UCSD-AML1 (cell line): ENCODE measurements at regions not wholly inside any gene's neighbourhood (a gene's known extent, or its start where the extent isn't known, plus 50 kb on each side); places are given as distances from the start of the nearest gene placed in this dataset.
"Not testable (repeated sequence)": the region's sequence is repeated elsewhere in the genome, so short reads cannot be mapped to it uniquely, and the experiment has no call there.

Source experiments
- DNase-seq: peaks from one replicate; lab custom pipeline; 2025; ENCODE audit not compliant: unreplicated experiment; lab: John Stamatoyannopoulos, UW

DNA sequence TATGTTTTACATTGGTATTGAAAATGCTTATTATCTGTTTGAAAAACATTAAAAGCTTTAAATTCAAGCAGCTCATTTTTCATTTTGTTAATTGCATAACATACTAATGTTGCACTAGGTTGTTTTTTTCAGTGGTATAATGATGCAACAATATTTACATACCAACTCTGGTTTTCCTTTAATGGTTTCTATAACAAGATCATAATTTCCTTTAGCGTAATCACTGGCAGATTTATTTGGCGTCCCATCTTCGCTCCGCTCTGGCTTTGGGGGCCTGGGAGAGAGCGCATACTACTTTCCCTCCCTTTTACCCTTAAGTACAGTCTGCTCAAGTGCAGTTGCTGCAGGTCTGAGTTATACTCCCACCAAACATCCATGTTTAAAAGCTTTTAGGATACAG lies 574.1 kb downstream of the PRKD1 start:
- no peak for DNase-seq

DNA sequence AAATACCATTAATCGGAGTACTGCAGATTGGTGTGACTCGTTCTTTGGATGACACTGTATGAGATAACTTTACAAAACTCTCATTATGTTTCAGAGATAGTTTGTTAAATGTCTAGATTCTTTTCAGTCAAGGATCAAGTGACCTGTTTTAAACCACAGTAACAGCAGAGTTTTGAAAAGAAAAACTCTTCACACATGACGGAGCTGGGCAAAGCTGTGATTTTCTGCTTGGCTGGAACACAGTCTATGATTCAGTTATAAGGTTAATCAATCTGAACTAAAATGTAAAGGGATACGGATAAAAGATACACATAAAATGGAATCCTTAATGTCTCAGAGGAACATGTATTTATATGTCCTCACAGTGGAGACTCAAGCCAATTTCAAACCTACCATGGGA lies 573.2 kb downstream of the PRKD1 start:
- no peak for DNase-seq

DNA sequence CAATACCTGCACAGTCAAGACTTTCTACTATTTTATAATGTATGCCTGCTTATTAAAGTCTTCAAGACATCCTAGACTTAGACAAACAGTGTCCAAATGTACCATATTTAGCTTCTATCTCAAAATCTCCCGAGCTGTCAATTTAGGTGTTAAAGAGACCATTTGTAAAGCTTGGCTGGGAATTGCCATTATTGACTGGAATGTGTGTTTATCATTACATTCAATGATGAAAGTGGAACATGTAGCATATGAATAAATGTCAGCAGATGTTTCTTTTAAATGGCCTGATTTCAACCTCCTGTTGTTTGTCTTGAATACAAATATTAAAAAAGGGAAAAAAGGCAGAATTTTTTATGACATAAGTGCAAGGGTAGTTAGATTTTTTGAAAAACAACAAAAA lies 572.3 kb downstream of the PRKD1 start:
- no peak for DNase-seq

DNA sequence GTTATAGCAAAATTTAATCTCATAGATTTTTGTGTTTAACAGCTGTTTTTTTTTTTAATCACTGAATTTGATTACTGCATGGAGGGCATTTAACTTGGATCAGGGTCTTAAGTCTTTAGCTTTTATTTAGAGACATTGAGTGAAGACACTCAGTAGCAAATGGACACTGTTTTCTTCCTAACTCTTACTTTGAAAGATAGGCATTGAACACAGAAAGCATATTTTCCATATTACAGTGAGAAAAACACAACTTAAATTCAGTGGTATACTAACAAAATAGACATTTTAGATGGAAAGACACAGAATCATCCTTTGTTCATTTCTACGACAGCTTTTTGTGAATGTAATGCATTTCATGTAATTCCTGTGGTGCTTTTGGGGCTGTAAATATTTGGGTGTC lies 571.8 kb downstream of the PRKD1 start:
- DNase-seq, result no peak

DNA sequence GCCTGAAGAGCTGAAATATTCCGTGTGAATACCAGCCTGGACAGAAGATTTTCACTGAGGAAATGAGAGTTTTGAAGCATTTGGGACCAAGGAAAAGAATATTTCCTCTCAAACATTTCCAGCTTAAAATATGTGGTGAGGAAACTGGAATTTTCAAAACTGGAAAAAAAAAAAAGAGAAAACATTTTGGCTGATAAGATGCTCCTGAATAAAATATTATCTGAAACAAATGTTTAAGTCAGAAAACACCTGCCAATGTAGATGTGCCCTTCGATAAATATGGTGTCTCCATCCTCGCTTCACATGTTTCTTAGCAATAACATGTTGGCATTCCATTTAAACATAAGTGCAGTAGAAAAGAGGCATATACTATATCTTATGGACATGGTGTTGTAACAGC lies 567.0 kb downstream of the PRKD1 start:
- no peak for DNase-seq

DNA sequence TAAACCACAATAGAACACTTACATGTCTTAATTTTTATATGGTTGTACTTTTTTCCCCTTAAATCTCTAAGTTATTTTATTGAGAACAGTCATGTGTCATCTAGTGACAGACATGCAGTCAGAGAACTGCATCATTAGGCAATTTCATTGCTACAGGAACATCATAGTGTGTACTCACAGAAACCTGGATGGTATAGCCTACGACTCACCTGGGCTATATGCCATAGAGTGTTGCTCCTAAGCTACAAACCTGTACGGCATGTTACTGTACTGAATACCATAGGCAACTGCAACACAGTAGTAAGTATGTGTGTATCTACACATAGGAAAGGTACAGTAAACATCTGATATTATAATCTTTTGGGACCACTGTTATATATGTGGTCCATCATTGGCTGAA lies 557.6 kb downstream of the PRKD1 start:
- DNase-seq, result no peak

DNA sequence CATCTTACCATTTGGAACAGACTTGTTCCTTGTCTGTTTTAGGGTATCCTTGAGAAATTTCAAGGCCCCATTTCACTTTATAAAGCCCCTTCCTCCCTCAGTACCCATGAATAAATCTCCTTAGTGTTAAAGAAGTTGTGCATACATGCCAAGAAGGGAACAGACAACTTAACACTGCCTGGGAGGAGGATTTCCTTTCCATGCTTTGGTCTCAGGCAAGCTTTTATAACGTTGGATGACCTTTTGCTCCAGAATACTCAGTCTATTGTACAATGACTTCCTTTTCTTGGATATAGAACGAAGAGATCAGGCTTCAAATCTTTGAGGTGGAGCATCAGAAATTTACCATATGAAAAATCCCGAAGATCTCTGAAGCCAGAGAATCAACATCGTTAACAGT lies 551.4 kb downstream of the PRKD1 start:
- DNase-seq, result no peak

DNA sequence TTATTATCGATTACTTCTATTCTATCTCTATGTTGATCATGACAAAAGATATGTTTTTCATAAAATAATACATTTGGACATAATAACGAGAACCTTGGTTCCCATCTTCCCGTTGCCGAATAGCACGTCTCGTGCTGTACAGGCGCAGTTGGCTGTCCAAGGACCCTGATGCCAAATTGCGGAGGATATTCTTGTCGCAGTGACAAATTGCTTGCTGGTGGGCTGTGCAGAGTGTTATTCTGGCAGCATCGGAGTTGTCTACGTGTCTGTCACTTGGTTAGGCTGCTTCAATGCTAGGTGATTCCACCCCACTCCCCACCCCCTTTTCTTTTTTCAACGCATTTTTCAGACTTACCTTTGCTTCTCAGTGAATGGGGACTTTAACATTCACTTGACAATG lies 546.8 kb downstream of the PRKD1 start:
- DNase-seq, result no peak

DNA sequence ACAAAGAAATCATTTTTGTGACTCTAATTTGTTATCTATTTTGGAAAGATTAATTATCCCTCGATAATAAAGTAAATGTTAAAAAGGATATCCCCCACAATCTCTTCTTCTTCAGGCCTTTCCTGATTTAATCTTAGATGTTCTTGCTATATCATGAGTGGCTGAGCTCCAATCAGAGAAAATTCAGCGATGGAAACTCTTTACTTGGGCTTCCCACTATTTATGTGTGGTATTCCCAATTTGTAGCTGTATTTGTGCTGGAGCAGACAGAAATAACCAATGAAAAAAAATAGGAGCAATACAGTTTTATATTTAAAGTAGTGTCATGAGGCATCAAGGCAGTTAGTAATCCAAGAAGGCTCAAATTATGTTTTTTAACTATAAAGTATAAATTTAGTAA lies 539.1 kb downstream of the PRKD1 start:
- DNase-seq, result no peak

DNA sequence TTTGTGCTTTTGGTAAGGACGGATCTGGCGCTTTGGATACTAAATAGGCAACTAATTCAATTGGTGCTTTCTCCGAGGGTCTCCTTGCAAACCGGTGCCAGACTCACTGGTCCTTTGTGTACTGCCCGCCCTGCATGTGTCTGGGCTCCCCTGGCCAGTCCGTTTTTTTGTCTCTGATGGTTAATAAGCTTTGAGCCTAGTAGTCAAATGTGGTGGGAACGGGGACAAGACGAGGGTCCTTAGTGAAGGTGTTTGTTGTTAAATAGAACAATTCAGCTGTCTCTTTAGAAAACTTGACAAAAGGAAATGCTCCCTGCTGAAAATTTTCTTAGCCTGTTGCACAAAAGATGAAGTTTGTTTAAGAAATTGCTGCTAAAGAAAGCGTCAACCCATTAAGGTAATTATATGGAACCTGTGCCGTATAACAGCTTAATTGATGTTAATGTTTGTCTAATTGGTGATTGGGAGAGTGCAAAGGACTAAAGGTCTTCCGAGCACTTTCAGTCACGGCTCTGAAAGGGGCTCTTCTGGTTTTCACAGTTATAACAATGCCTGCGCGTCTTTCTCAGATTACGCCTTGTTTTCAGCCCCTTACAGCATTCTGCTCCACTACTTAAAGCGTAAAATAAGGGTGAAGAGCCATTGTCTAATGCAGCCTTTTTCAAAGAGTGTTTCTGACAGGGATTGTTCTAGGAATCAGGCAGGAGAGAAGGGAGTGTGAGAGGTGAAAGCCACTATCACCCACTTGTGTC lies 537.4 kb downstream of the PRKD1 start:
- no peak for DNase-seq

DNA sequence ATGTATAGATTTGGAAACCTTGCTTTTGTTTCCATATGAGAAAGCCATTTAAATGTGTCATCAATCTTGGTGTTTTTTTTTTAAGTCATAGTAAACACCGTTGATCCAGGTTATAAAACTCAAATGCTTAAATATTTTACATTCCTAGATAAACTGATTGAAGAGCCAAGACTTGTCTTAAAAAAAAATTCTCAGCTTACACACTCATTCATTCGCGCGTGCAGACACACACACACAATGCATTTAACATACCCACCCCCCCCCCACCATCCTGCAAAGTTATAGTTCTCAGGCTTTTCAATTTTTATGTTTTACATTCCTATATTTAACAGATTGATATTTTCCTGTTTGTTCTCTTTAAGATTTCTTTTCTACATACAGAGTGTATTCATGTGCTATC lies 536.4 kb downstream of the PRKD1 start:
- no peak for DNase-seq

DNA sequence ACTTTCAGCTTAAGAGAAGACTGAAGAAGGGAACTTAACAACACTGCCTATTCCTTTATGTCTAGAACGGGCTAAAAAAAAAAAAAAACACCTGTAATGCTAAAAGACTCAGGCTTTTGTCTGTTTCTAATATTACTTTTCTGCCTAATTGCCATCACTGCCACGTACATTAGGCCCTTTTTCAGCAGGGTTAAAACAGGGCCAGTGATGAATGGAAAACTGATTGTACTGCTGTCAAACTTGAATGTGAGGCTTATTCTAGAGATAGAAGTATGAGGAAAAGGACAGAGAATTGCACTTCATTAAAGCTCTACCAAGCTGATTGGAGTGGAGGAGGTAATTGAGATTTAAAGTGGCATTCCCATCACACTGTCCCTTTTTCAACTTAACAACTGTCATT lies 535.8 kb downstream of the PRKD1 start:
- DNase-seq, result no peak

DNA sequence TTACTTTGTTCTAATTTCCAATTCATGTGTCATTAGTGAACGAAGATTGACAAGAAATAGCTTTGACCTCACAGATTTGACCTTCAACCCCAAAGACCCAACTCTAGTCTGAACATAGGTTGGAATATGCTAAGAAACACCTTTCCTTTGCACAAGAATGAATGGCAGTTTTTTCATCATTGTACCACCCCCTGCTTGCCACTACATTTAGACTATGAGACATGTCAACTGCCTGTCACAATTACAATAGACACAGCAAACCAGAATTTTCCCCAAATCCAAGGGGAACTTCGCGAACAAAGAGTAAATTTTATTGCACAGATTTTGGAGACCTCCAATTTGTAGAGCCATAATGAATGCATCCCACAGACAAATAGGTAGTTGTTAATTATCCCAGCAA lies 535.4 kb downstream of the PRKD1 start:
- no peak for DNase-seq

DNA sequence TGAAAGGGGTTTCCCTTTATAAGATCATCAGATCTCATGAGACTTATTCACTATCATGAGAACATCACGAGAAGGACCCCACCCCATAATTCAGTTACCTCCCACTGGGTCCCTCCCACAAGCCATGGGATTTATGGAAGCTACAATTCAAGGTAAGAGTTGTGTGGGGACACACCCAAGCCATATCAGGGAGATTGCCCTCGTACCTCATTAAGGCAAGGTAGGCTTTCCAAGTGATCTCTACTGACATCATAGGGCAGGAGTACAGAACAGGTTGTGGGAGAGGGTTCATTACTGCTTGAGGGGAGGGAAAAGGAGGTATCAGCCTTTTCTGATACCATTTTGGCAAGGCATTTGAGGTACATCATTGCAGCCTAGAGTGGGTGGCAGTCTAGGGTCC lies 524.6 kb downstream of the PRKD1 start:
- no peak for DNase-seq

DNA sequence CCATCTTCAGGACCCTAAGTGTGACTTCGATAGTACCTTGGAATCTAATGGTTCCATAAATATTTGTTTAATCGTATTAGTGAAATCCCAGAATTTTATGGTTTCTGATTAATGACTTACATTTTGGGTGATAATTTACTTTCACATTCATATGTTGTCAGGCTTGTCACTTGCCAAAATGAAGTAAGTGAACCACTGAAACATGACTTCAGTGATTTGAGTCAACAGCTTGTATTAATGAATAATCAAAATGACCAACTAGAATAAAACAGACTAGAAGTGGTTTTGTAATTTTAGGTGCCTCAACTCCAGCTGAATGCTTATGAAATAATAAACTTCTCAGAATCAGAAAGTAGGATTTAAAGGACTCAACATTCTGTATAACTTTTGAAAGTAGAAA lies 517.1 kb downstream of the PRKD1 start:
- no peak for DNase-seq

DNA sequence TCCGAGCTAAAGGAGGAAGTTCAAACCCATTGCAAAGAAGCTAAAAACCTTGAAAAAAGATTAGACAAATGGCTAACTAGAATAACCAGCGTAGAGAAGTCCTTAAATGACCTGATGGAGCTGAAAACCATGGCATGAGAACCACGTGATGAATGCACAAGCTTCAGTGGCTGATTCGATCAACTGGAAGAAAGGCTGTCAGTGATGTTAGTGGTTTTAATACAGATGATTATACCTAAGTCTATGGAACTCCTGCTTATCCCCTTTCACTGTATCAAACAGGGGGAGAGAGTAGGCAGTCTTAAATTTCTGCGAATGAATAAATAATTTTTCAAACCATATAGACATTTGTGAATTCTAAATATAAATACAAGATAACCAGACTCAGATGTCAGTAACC lies 512.7 kb downstream of the PRKD1 start:
- DNase-seq, result not testable (repeated sequence)

DNA sequence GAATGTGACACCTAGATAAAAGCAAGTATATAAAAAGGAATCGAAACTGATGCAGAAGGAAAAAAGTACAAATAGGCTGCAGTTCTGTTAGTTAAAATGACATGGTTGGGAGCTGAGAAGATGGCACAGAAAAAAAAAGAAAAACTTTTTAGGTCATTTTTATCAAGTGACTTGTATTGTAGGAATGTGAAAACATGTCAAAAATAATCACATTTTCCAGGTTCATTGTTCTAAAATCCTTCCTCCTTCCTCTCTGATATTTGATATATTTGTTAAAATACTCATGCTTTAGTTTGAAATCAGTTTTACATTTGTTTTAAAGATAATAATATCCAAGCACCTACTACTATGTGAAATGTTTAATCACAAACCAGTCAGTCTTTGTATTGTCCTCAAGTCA lies 507.9 kb downstream of the PRKD1 start:
- no peak for DNase-seq

DNA sequence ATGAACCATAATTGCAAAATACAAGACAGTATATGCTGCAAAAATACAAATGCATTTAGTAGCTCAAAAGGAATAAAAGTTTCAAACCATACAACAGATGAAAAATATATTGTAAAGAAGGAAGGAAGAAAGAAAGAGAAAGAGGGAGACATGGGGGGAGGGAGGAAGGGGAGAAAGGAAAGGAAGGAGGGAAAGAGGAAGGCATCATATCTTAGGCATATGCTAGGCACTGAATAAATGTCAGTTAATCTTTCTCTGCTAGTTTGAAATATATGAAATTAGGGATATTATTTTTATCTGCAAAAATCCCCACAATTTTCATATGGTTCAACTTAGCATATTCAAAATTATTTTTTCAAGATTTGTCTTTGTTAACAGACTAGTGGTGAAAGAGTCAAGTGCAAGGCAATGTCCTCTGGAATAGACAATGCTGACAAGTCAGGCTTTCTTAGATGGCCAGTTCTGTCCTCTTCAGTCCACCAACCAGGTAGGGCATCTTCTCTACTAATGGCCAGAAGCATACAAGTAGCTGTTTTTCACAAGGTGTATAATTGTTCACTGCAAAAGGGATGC lies 506.4 kb downstream of the PRKD1 start:
- DNase-seq, result no peak

DNA sequence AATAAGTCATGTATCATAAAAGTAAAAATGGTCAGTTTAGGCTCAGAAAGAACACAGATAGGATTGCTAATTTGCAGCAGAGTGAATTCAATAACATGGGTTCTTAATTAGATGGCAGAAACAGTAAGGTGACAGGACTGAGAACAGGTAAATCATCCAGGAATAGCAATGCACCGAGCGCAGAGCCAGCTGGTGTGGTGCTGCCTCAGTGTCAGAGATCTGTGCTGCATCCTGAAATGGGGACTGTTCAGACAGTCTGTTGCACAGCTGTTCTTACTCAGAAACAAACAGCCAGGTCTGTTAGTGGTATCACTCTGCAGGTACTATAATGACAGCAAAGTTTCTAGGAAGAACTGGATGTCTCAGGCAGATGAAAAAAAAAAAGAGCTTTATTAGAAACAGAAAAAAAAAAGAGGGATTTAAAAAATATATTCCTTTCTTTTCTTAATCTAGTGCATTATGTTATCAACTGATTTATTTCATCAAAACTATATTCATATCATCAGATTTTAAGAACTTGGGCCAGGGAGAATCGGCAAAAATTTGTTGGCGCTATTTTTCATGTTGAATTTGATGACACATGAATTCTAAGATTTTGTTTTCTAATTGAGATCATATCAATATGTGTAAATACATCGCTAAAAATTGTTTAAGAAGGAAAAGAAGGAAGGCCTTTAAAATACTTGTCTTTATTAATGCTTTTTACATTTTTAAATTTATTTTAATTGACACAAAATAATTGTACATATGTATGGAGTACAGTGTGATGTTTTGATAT lies 501.8 kb downstream of the PRKD1 start:
- no peak for DNase-seq

DNA sequence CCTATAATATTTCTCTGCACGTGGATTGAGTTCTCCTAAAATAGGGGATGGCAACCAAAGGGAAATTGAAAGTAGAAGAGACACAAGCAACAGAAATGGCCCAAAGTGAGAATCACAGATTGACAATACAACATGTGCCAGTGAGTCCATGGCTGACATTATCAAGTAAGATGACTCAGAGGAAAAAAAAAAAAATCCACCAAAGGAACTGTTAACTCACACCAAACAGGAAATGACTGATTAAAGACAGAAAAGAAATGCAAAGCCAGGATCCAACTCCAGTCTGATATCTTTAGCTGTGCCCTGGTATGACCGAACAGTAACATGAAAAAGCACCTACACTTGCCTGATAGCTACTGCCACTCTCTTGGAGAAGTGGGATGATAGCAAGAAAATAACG lies 485.0 kb downstream of the PRKD1 start:
- no peak for DNase-seq

DNA sequence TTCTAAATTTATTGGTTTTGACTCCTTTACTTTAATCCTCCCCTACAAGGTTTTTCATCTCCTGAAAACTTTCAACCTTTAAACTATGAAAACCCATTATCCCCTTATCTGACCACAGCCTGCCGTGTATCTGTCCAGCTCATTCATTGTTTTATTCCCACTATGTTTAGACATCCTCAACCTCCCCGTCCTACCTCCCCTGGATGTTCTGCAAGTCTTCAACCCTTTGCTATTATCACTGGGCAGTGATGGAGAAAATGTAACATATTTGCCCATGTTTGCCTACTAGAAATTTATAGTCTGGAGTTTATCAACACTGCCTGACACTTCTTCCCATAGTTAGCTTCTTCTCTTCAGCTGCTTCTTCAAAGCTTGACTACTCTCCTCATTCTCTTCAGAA lies 483.4 kb downstream of the PRKD1 start:
- DNase-seq, result no peak

DNA sequence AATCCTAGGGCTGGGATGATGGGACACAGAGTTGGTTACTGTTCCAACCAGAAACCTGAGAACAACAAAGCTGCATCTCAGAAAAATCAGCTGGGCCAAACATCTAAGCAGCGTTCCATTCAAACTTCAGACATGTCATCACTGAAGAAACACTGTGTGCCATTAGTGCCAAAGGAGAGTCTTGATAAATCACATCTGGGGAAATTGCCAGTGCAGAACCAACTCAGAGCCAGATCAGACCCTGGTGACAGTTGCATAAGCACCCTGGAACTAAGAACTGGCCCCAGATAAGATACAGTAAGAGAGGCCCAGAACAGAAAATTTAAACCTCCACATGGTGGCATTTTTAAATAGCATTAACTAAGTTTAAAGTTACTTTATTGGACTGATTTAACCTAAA lies 482.8 kb downstream of the PRKD1 start:
- no peak for DNase-seq
